ENCODE measurements at regions not wholly inside any gene's neighbourhood (a gene's known extent, or its start where the extent isn't known, plus 50 kb on each side); places are given as distances from the start of the nearest gene placed in this dataset.

DNA sequence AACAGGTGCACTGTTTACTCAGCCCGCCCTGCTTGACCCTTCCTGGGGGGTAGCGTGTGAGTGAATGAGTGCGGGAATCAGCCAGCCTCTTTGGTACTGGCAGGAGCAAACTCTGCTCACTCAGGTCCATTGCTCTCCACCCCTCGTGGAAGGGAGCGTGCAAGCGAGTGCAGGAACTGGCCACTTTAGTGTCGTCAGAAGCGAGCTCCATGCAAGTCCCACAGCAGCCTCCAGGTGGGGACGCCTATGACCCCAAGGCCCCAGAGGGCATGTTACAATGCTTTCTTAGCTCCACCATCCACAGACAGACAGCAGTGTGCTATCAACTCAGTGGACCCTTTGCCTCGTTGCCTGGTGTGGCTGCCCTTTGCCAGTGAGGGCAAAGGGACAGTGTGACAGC lies 1025.1 kb upstream of the CDH8 start:
- DNase-seq, result peak in 2 of 10 donors; percentile 55 to 58

DNA sequence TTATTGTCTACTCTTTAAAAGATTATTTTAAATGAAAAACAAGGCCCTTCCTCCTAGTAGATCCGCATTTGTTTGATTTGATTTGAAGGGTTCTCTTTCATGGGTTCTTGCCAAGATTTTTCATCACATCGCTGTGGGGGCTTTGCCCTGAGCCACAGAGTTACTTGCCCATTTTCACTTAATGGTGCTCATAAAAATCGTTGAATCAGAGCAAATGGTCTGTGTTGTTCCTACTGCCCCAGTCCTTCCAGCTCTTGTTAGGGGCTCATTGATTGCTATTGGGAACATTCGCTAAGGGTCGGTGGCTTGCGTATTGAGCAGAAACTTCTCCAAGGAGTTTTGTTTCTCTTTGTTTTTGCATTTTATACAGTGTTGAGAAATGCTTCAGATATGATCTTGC lies 1023.4 kb upstream of the CDH8 start:
- intact Hi-C loops (cut with DNase I), result no loop called here
- DNase-seq, result no peak

More for the DNA sequence above, 1025.1 kb upstream of the CDH8 start:
- intact Hi-C loops (cut with DNase I), result no loop called here

DNA sequence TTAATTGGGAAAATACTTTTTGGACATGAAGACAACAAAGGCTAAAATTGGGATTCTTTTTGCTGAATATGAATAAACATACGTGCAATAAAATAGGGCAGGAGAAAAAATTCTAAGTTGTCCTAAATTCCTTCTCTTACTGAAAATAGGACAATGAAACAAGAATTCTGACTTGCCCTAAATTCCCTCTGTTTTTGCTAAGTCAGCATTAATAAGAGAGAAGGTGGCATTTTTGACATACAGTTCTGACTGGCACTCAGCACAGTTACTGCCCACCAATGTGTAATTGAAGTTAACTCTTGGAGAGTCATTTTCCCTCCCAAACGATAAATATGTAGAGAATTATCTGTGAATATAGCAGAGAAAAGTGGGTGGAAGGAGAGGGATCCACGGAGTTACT lies 1021.1 kb upstream of the CDH8 start:
- DNase-seq, result no peak

DNA sequence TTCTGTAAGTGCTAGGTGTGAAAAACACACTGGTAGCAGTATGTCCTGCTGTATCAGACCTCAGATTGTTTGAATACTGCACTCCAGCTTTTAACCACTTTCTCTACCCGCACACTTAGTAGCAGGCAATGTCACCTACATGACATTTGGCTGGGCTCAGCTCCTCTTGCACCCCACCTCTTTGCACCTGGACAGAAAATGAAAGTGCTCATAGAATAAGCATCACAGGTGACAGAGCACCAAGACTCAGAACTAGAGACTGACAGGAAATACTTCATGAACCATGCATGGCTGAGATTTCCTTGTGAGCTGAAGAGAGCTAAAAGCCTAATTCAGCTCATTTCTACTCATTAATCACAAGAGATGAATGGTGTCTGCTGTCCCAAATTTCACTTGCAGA lies 1014.2 kb upstream of the CDH8 start:
- intact Hi-C loops (cut with DNase I), result no loop called here
- no peak for DNase-seq

More for the DNA sequence above, 1021.1 kb upstream of the CDH8 start:
- intact Hi-C loops (cut with DNase I), result no loop called here

DNA sequence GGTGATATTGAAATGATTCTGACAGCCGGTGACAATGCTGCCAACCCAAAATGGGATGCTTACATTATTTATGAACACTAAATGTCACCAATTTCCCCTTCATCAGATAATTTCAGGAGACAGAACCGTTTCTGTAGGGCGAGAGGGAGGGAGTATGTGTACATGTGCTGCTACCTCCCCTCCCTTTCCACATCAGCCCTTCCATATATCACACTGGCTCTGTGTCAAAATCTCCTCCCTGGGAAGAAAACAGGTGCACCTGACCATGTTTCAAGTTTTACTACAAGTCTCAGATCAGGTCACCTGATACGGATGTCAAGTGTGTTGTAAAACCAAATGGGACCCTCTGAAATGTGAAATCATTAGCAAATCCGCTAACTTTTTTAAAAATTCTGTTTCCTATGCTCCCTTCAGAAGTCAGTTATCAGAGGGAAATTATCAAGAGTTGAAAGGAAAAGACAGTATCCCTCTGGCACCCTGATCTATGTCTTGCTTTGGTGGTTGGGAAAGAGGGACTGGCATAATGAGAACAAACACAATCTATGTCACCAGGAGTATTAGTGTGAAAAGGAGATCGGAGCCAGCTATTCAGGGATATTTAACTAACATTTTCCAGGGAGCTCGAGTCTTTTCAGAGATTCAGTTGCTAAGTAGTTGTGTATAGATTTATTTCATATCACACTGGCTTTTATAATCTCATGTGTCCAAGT lies 1002.3 kb upstream of the CDH8 start:
- intact Hi-C loops (cut with DNase I), result no loop called here
- DNase-seq, result no peak

DNA sequence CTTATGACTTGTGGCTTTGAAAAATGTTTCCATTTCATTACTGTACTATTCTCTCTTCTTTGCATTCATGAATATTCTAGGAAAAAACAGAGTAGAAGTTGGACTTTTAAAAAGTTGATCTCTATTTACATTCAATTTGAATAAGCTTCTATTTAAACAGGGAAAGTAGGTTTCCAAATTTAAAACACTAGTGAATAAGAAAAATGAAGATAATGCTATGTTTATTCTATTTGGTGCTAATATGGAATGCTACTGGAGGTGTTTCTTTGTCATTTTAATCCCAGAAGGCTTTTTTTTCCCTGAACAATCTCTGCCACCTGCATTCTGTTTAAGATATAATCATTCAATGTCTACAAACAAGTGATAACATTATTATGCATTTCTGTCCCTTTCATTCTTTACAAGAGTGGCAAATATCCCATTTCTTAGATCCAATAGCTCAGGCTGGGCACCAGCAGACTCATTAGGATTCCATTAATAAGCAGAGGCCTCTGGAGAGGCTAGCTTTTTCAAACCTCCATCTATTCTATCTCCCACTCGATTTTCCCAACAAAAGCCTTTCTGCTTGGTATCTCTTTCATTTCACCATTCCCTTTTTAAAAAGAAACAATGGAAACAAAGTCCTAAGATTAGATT lies 1001.6 kb upstream of the CDH8 start:
- no peak for DNase-seq
- intact Hi-C loops (cut with DNase I), result no loop called here

DNA sequence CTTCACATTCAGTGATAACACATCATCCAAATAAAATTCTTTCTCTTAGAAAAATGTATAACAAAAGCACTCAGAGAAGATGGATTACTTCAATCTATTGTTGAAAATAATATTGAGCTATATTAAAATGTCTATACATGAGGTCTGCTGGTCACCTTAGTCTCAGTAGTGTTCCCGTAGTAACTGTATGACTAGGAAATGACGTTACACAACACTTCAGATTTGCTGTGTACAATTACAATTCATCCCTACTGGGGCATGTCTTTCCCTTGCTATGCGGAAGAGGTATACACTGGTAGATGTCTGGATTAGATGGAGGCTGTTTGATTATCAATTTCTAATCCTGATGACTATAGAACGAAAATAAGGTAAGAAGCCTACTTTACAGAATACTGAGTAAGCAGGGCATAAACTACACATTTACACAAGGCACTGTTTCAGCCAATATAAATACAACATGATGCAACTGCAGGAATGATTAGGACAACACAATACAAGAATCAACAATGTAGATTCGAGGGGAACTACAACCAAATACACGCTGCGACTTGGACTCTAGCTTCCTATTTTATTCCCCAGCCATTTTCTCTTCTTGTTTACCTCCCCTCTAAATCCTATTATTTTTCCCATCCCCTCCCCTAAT lies 982.5 kb upstream of the CDH8 start:
- no peak for DNase-seq
- intact Hi-C loops (cut with DNase I), result no loop called here

DNA sequence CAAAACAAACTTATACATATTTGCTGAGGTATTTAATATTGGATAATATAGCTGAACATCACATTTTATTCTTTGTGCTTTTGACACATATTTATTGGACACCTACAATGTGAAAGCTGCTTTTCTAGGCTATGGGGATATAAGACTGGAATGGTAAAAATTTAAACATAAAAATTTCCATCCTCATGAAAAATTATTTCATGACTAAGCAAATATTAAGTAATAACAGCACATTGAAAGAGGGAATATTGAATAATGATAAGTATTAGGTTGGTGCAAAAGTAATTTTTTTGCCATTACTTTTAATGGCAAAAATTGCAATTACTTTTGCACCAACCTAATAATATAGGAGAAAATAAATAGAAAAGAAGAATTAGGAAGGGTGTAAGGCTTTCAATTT lies 972.5 kb upstream of the CDH8 start:
- no peak for DNase-seq
- intact Hi-C loops (cut with DNase I), result no loop called here

DNA sequence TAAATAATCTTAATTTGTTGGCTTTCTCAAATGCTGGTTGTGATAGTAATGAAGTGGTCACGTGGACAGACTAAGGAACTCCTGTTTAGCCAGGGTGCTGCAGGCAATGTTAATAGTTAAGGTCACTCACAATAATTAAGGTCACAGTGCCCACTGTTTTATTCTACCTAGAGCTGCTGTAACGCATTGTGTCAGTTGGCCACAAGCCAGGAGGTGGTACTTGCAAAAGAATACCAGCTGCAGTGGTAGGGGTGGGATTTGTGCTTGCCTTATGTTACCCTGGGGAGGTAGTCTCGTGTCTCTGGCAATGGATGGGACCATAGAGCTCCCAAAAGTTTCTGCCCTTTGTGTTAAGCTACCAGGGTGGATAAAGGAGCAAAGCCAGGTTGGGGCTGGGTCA lies 969.1 kb upstream of the CDH8 start:
- intact Hi-C loops (cut with DNase I), result no loop called here
- DNase-seq, result no peak

DNA sequence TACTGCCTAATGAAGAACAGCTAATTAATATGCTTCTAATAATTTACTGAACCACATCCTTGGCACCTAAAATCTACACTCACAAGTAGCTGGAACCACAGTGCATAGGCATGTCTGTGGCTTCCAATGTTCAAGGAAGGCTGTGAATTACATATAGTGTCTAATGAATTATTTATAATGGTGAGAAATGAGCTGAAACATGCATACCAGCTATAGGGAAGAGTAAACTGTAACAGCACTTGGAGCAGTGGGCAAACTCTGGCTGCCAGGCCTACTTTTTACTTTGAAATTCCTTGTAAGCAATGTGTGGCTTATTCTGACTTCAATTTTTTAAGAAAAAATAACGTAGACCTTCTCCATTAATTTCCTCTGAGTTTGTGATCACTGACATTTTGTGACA lies 953.2 kb upstream of the CDH8 start:
- no peak for DNase-seq
- intact Hi-C loops (cut with DNase I), result no loop called here

DNA sequence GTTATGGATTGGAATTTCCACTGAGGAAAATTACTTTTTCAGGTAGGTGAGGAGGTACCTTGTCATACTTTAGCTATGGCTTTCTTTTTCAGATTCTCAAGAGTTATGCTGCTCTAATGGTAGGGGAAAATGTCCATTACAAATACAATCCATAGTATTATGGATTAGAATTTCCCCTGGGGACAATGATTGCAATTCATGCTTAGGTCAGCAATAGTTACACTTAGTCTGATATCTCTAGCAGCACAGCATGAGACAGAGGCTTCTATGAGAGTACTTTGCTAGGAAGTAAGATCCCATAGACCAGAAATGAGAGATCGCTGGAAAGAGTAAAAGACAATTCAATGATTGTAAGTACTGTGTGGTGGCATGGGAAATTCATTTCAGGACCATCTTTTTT lies 949.5 kb upstream of the CDH8 start:
- intact Hi-C loops (cut with DNase I), result no loop called here
- DNase-seq, result no peak

DNA sequence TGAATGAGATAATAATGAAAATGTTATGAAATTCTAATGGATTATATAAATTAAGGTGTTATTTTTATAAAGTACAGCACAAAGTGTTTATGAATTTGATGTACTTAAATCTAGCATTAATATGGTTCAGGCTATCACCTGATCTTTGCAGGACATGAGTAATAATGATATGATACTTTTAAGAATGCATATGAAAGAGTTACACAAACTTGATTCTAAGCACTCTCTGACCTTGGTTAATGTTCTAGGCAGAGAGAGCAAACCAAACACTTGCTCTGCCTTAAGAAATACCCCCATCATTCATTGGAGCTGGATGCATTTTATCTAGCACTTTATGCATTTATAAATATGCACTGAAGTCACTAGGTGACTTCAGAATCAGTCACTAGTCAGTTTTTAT lies 942.2 kb upstream of the CDH8 start:
- no peak for DNase-seq
- intact Hi-C loops (cut with DNase I), result no loop called here

DNA sequence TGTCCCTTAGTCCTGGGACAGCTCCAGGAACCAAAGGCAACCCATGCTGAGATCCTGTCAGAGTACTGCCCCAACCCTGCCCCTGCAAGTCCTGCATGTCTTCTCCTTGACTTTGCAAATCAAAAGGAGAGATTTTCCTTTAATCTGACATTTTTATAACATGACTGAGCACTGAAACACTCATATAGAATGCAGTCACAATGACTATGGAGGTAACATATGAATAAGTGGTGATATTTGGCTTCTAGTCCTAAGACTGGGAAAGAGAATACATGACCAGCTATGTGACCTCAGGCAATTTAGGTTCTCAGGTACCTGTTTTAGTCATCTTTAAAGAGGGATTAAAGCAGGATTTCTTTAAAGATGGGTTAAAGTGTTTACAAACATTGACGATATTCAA lies 941.6 kb upstream of the CDH8 start:
- no peak for DNase-seq
- intact Hi-C loops (cut with DNase I), result no loop called here

DNA sequence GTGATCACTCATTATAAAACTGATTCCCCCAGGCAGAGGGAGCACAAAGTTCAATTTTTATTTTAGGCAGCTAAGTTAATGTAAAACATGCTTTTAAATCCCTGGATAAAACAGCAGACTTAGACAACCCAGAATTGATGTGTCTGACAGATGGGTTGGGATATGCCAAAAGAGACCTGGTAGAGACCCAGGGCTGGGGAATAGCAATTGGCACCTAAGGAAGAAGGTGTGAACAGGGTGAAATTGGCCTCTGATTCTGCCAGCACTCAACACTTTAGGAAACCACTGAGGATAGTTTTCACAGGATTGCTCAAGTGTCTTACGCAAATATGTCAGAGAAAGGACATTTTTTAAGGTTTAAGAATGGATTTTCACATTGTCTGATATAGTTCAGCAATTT lies 938.2 kb upstream of the CDH8 start:
- intact Hi-C loops (cut with DNase I), result no loop called here
- no peak for DNase-seq

DNA sequence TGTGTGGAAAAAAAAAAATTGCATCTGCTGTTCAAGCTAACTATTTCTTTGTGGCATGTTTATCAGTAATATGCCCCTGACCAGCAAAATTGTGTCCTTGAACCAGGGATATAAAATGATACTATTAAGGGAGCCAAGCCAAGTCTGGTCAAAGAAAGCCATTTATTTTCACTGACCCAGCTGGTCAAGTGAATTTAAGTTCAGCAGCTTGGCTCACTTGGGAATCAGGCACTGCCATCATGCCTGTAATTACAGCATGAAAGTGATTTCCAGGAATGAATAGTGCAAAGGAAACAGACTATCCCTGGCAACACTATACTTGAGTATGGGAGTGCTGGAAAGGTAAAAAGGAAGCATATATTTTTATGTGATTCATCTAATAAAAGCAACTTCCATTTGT lies 934.6 kb upstream of the CDH8 start:
- intact Hi-C loops (cut with DNase I), result no loop called here
- DNase-seq, result no peak

DNA sequence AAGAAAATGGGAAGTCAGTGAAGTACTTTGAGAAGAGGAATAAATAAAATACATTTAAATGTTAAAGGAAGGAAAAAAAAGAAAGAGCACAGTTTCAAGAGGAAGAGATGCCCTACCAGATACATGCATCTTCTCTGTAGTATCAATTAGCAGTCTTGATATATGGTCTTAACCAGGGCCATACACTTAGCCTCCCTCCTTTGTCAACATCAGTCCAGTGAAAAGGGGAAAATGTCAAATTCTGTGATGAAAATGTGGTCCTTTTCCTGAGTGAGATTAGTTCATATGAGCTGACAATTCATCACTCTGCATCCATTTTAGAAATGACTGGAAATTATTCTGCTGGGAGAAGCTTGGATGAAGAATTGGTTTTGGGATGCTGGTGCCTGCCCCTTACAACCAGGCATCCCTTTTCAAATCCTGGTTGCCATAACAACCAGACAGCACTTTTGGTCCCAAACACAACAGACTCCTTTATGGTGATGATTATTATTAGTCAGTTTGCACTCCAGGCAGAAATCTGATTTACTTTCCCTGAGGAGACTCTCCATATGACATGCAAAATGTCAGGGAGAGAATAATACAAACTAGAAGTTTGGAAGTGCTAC lies 933.6 kb upstream of the CDH8 start:
- intact Hi-C loops (cut with DNase I), result no loop called here
- DNase-seq, result no peak

DNA sequence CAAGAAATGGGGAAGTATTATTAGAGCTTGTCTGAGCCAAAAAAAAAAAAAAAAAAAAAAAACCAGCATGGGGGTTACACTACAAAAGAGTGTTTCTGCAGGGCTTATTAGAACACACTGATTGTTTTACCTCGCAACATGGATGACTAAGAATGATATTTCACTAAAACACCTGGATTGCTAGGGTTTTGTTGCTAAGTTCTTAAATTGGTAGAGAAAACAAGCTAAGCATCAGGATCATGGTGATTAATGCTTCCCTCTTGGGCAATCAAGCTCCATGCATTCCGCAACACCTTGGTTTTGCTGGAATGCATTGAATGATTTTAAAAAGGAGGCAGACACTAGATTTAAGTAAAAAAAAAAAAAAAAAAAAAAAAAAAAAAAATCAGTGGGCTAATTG lies 931.4 kb upstream of the CDH8 start:
- intact Hi-C loops (cut with DNase I), result no loop called here
- DNase-seq, result no peak

DNA sequence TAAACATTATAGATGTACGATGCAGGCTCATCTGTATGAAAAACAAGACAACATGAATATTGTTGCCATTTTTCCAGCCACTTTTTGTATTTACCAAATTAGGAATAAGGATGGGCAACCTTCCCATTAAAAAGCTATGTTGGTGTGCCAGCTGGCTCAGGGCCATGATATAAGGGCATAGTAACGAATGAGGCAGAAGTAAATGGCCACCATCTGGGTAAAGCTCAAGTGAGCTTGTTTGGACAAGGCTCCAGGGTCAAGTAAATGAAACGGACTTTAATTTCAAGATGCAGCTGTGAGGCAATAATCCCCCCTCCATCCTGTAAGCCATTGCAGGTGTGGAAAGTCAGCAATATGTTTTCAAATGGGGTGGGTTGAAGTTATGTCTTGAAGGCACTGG lies 930.9 kb upstream of the CDH8 start:
- intact Hi-C loops (cut with DNase I), result no loop called here
- no peak for DNase-seq

DNA sequence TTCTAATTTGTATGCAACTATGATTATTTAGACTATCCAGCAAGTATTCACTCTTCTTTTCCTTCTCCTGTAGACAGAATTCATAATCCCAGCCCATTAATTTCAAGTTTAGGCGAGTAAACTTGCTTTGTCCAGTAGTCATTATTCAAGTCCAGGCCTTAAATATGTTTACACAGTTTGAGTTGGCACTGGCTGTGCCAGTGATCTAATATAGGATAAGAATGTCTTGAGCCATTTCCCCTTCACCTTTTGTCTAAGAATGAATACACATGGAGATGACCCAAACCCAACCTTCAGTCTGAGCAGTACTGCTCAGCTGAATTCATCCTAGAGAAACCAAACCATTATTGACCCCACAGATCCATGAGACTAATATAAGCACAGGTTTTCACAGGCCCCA lies 930.4 kb upstream of the CDH8 start:
- intact Hi-C loops (cut with DNase I), result no loop called here
- no peak for DNase-seq

DNA sequence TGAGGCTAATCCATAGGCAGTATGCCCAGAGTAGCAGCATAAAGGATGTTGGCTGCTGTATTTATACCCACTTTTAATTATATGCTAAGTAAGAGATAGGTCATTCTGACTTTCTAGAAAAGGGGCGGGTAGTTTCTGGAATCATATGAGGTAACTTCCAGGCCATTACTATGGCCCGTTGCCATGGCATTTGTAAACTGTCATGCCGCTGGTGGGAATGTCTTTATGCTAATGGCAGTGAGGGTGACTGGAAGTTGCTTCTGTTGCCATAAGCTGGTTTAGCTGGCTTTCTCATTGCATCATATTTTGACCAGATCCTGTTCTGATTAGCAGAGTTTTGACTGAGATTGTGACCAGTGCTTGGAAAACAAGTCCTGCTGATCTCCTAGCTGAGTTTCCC lies 929.6 kb upstream of the CDH8 start:
- intact Hi-C loops (cut with DNase I), result no loop called here
- no peak for DNase-seq

DNA sequence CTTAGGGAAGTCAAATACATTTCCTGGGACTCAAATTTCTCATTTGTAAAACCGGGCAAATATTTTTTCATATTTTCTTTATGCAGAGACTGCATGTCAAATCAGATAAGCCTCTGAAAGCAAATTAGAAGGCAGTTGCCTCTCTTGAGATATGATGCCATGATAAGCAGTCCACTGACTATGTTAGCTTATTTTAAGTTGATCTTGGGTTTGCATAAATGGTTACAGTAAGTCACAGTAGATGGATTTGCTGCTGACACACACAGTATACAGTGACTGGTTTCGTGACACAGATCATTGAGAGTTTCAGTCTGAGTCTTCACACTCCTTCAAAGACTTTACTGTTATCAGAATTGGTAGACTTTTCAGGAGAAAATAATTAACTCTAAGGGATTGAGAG lies 927.6 kb upstream of the CDH8 start:
- intact Hi-C loops (cut with DNase I), result no loop called here
- DNase-seq, result no peak

DNA sequence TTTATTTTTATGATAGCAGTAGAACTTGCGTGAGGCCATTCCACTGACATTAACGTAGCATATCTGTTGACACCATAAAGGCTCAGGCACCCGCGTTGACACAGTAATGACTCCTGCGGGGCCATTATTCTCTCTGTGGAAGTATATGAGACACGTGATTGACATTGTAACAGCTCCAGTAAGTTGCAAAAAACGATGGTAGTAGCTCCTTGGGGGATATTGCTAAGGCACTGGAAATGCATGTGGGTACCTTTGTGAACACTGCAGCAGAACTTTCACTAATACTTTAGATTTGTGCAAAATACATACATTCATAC lies 918.8 kb upstream of the CDH8 start:
- no peak for DNase-seq
- intact Hi-C loops (cut with DNase I), result no loop called here

Measured in posterior cingulate gyrus (tissue), 11 donors.